Stomach (tissue), 4 donors: ENCODE measurements at regions not wholly inside any gene's neighbourhood (a gene's known extent, or its start where the extent isn't known, plus 50 kb on each side); places are given as distances from the start of the nearest gene placed in this dataset.

ENCODE experiments used
- EP300 ChIP-seq: sonication (generic); formaldehyde crosslinking; IDR thresholded peaks from one replicate; pipeline ENCODE4 v1.6.1; 2017; ENCODE audit warnings: antibody characterized with exemption
- TF ChIP-seq, protein P1 (sequence below), 7 experiments: fragments of 450-650 bp in 4 of 7; fragments of 200-600 bp in 3 of 7; sonication (generic) in 3 of 7; IDR thresholded peaks; one replicate each; pipeline ENCODE4 v1.5.1; 2016 to 2019; ENCODE audit warnings: antibody characterized with exemption in 7 of 7, control low read depth in 2 of 7, mild to moderate bottlenecking in 1 of 7

- TF ChIP-seq, protein P1, sequence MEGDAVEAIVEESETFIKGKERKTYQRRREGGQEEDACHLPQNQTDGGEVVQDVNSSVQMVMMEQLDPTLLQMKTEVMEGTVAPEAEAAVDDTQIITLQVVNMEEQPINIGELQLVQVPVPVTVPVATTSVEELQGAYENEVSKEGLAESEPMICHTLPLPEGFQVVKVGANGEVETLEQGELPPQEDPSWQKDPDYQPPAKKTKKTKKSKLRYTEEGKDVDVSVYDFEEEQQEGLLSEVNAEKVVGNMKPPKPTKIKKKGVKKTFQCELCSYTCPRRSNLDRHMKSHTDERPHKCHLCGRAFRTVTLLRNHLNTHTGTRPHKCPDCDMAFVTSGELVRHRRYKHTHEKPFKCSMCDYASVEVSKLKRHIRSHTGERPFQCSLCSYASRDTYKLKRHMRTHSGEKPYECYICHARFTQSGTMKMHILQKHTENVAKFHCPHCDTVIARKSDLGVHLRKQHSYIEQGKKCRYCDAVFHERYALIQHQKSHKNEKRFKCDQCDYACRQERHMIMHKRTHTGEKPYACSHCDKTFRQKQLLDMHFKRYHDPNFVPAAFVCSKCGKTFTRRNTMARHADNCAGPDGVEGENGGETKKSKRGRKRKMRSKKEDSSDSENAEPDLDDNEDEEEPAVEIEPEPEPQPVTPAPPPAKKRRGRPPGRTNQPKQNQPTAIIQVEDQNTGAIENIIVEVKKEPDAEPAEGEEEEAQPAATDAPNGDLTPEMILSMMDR (IDR thresholded peaks at IDR 0.05): no peak
- no peak for TF ChIP-seq EP300
These were observed 202.0 kb downstream of the SPTSSA start for GRCh38 chr14:34259996-34260395.
